Non-pigmented ciliary epithelial cell (primary cell): ENCODE measurements at regions not wholly inside any gene's neighbourhood (a gene's known extent, or its start where the extent isn't known, plus 50 kb on each side); places are given as distances from the start of the nearest gene placed in this dataset.

Experiments used
- DNase-seq: peaks from one replicate; pipeline ENCODE4 v3.0.0-alpha.2; 2010; ENCODE audit warnings: low read depth

- no peak for DNase-seq
Measured at GRCh38 chr3:130260918-130261317, 84.6 kb upstream of the COL6A5 start.

- no peak for DNase-seq
Measured at GRCh38 chr3:130263708-130264107, 81.8 kb upstream of the COL6A5 start.

DNA sequence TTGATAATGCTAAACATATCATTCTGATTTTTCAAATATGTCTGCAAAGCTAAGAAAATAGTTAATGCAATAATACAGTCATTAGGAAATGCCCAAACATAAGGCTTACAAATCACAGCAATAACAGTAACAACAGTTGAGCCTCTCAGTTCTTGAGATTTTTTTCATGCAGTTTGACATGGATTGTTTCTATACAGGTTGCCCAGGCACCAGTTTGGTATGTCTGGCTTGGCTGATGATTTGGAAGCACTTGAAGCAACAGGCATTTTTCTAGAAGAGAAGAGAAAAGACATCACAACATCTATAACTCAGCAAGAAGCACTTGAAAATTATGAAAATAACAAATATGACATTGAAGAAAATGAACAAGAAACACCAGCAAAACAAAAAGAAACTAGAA, 78.7 kb upstream of the COL6A5 start:
- DNase-seq: no peak

DNA sequence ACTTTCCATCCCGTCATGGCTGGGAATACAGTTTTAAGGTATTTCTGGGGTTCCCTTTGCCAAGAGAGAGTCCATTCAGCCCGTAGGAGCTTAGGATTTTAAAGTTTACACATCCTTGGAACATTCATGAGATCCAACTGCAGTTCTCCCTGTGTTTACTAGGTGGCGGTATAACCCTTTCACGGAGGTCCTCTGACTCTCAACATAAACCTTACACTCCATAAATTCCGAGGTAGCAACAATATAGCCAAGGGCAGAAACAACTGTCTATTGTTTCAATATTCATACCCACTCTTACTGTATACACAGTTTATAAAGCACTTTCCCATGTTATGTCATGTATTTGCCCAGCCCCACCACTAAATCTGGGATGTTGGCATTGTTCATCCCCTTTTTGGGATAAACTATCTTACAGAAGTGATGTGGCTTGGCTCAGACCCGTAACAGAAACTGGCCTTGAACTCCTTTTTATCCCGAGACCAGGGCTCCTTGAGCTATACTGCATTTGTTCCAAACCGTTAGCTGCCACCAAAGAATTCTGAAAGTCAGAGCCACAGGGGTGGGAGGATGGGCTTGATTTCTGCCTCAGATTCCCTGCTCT, 69.2 kb upstream of the COL6A5 start:
- peak; percentile 20 for DNase-seq

GRCh38 chr3:130288670-130289069, 56.8 kb upstream of the COL6A5 start:
- DNase-seq: no peak

GRCh38 chr3:130291148-130291547, 54.3 kb upstream of the COL6A5 start:
- no peak for DNase-seq

- no peak for DNase-seq
Measured at GRCh38 chr3:130293247-130293646, 52.2 kb upstream of the COL6A5 start.
